IMR-90 (cell line): ENCODE measurements at regions not wholly inside any gene's neighbourhood (a gene's known extent, or its start where the extent isn't known, plus 50 kb on each side); places are given as distances from the start of the nearest gene placed in this dataset.

ENCODE experiments used
- BHLHE40 ChIP-seq: fragments of 150-350 bp; IDR thresholded peaks from 2 replicates; pipeline ENCODE4 v1.6.1; 2016; ENCODE audit warnings: mild to moderate bottlenecking, low read depth, low read length
- CEBPB ChIP-seq: IDR thresholded peaks from 2 replicates; pipeline ENCODE4 v1.6.1; 2012; ENCODE audit warnings: low read depth, low read length, improper control_type of control experiment
- CHD1 ChIP-seq: IDR thresholded peaks from 2 replicates; pipeline ENCODE4 v1.6.1; 2012; ENCODE audit warnings: low read depth, low read length, improper control_type of control experiment
- CTCF ChIP-seq: conservative IDR thresholded peaks from 2 replicates; pipeline ENCODE4 v1.5.1; 2012; ENCODE audit warnings: mild to moderate bottlenecking, low read depth, low read length, improper control_type of control experiment
- ELK1 ChIP-seq: fragments of 150-350 bp; IDR thresholded peaks from 2 replicates; pipeline ENCODE4 v1.6.1; 2016; ENCODE audit warnings: low read depth, mild to moderate bottlenecking, low read length, moderate library complexity, borderline replicate concordance
- FOS ChIP-seq: fragments of 150-350 bp; IDR thresholded peaks from 2 replicates; pipeline ENCODE4 v1.6.1; 2016; ENCODE audit warnings: low read depth, low read length
- MAFK ChIP-seq: IDR thresholded peaks from 2 replicates; pipeline ENCODE4 v1.6.1; 2012; ENCODE audit warnings: low read depth, low read length, improper control_type of control experiment
- MAZ ChIP-seq: IDR thresholded peaks from 2 replicates; pipeline ENCODE4 v1.6.1; 2012; ENCODE audit warnings: low read depth, mild to moderate bottlenecking, low read length, improper control_type of control experiment, moderate library complexity, borderline replicate concordance
- MXI1 ChIP-seq: IDR thresholded peaks from 2 replicates; pipeline ENCODE4 v1.6.1; 2012; ENCODE audit warnings: low read depth, mild to moderate bottlenecking, low read length, moderate library complexity, borderline replicate concordance
- POLR2A ChIP-seq: IDR thresholded peaks from 2 replicates; pipeline ENCODE4 v1.6.1; 2012; ENCODE audit warnings: mild to moderate bottlenecking, low read depth, low read length
- RAD21 ChIP-seq: IDR thresholded peaks from 2 replicates; pipeline ENCODE4 v1.6.1; 2012; ENCODE audit warnings: low read length, improper control_type of control experiment
- RCOR1 ChIP-seq: IDR thresholded peaks from 2 replicates; pipeline ENCODE4 v1.6.1; 2012; ENCODE audit warnings: mild to moderate bottlenecking, low read length, improper control_type of control experiment; ENCODE audit not compliant: insufficient replicate concordance
- RFX5 ChIP-seq: IDR thresholded peaks from 2 replicates; pipeline ENCODE4 v1.8.0; 2012; ENCODE audit warnings: low read depth, mild to moderate bottlenecking, low read length, moderate library complexity
- SMC3 ChIP-seq: fragments of 150-350 bp; IDR thresholded peaks from 2 replicates; pipeline ENCODE4 v1.6.1; 2016; ENCODE audit warnings: low read depth, mild to moderate bottlenecking, antibody characterized with exemption, low read length, moderate library complexity

GRCh38 chr16:48936811-48937210, 326.8 kb upstream of the N4BP1 start:
- no peak for TF ChIP-seq ELK1
- no peak for TF ChIP-seq CTCF
- no peak for TF ChIP-seq POLR2A
- TF ChIP-seq SMC3, result no peak
- no peak for TF ChIP-seq MAZ
- no peak for TF ChIP-seq RAD21
- no peak for TF ChIP-seq BHLHE40
- no peak for TF ChIP-seq FOS
- no peak for TF ChIP-seq CHD1
- no peak for TF ChIP-seq RCOR1
- TF ChIP-seq CEBPB, result no peak
- no peak for TF ChIP-seq MAFK
- no peak for TF ChIP-seq RFX5
- TF ChIP-seq MXI1, result no peak
